ENCODE measurements at regions not wholly inside any gene's neighbourhood (a gene's known extent, or its start where the extent isn't known, plus 50 kb on each side); places are given as distances from the start of the nearest gene placed in this dataset.

DNA sequence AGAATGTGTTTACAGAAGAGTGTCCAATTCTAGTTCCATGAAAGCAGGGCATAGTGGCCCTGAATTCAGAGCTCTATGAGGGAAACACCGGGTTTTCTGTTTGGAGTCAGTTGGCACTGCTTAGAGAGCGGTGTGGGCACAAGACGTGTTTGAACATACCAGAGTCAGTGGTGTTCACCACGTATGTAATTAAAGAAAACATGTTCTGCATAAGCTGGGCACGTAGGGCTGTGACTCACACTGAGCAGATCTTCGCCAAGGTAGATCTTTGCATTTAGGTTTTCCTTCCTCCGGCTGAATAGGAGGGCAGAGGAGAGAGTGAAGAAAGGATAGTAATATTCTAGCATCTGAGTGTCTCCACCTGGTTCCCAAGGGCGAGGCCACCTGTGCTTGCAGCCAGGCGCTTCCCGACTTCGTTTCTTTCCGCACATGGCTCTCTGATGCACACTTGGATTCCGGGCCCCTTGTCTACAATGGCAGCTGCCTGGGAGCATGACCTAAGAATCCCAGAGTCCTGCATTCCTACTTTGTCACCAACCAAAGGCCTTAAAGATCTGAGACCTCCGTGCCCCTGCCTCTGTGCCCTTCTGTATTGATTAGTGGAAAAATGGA, 136.2 kb downstream of the ERMARD start:
- Histone ChIP-seq H3K4me3 (ENCODE audit: low read depth in 2 of 2, low read length in 1 of 2) (no peak overlapping the region), H4K20me1 (ENCODE audit: insufficient read depth) (no peaks in the 10 kb centered on the region), H3K4me1 (ENCODE audit: control insufficient read depth in 1 of 2, insufficient read depth in 2 of 2, low read depth in 1 of 2, low read length in 1 of 2) (peaks cover 0 to 11% of the 10 kb centered on the region in 2 experiments; a peak in 1 of 4 replicates), H3K27ac (ENCODE audit: low read depth in 2 of 2, low read length in 1 of 2) (no peak overlapping the region), H3K27me3 (ENCODE audit: insufficient read depth) (no peaks in the 10 kb centered on the region), H3K79me2 (ENCODE audit: insufficient read depth) (no peaks in the 10 kb centered on the region), H3K9ac (no peak overlapping the region), H3K9me2 (no peaks in the 10 kb centered on the region), H3K36me3 (replicated peaks in 1 of 2; ENCODE audit: control insufficient read depth in 1 of 2, insufficient read depth in 2 of 2, low read length in 1 of 2) (no peaks in the 10 kb centered on the region), H2AFZ (ENCODE audit: low read depth) (no peak overlapping the region), H3K4me2 (no peak overlapping the region), H3K9me3 (no peaks in the 10 kb centered on the region), H3F3A (replicated peaks; ENCODE audit: insufficient read depth) (no peaks in the 10 kb centered on the region)
- TF ChIP-seq FOXM1 (IDR thresholded peaks at IDR 0.05; ENCODE audit: low read depth) (no peak), TEAD4 (IDR thresholded peaks at IDR 0.05; ENCODE audit: borderline replicate concordance, insufficient read depth) (no peak), RXRA (IDR thresholded peaks at IDR 0.05; ENCODE audit: borderline replicate concordance, low read depth) (no peak), NFIC (IDR thresholded peaks at IDR 0.05; ENCODE audit: borderline replicate concordance) (no peak), RCOR1 (IDR thresholded peaks at IDR 0.05; ENCODE audit: low read length) (no peak), SIN3A (IDR thresholded peaks at IDR 0.05; ENCODE audit: borderline replicate concordance, low read depth, low read length) (no peak), CTCF (IDR thresholded peaks at IDR 0.05) (no peak), FOXJ3 (CRISPR knock-in tag; IDR thresholded peaks at IDR 0.05) (no peak), MEF2A (IDR thresholded peaks at IDR 0.05; ENCODE audit: borderline replicate concordance, low read depth) (no peak), TCF12 (IDR thresholded peaks at IDR 0.05) (no peak), RFX5 (IDR thresholded peaks at IDR 0.05; ENCODE audit: low read length) (no peak)
- TF ChIP-seq, protein P1, sequence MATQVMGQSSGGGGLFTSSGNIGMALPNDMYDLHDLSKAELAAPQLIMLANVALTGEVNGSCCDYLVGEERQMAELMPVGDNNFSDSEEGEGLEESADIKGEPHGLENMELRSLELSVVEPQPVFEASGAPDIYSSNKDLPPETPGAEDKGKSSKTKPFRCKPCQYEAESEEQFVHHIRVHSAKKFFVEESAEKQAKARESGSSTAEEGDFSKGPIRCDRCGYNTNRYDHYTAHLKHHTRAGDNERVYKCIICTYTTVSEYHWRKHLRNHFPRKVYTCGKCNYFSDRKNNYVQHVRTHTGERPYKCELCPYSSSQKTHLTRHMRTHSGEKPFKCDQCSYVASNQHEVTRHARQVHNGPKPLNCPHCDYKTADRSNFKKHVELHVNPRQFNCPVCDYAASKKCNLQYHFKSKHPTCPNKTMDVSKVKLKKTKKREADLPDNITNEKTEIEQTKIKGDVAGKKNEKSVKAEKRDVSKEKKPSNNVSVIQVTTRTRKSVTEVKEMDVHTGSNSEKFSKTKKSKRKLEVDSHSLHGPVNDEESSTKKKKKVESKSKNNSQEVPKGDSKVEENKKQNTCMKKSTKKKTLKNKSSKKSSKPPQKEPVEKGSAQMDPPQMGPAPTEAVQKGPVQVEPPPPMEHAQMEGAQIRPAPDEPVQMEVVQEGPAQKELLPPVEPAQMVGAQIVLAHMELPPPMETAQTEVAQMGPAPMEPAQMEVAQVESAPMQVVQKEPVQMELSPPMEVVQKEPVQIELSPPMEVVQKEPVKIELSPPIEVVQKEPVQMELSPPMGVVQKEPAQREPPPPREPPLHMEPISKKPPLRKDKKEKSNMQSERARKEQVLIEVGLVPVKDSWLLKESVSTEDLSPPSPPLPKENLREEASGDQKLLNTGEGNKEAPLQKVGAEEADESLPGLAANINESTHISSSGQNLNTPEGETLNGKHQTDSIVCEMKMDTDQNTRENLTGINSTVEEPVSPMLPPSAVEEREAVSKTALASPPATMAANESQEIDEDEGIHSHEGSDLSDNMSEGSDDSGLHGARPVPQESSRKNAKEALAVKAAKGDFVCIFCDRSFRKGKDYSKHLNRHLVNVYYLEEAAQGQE (IDR thresholded peaks at IDR 0.05; ENCODE audit: low read depth, low read length), result no peak
- peak; percentile 1 for DNase-seq
- WGBS (ENCODE audit: low lambda C conversion rate), result 33% methylated on average over 14 of the region's 14 CpGs
- POLR2A ChIA-PET, result no interaction called here
- CTCF ChIA-PET, result interaction anchor here (1.2 kb wide), 1 partner anchor 10 kb away, joined by 3 read pairs; no protein-coding TSS in a partner anchor

All from SK-N-SH (cell line).